ENCODE measurements at regions not wholly inside any gene's neighbourhood (a gene's known extent, or its start where the extent isn't known, plus 50 kb on each side); places are given as distances from the start of the nearest gene placed in this dataset.
"Not testable (repeated sequence)": the region's sequence is repeated elsewhere in the genome, so short reads cannot be mapped to it uniquely, and the experiment has no call there.

DNA sequence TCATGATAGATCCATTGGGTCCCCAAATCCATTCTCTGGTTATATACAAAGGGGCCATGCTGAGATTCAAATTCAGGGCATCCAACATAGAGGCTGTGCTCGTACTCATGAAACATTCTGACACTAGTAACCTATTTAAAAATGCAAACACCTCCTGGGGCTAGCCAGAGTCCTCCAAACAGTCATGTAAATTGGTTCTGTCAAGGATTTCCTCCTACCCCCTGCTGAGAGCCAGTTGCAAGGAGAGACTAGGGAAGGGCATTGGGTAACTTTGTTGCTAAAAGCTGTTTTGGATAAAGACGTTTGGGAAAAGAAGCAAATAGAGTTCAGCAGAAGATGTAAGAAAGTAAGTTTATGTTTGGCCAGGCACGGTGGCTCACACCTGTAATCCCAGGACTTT, 81.6 kb upstream of the FRG2C start:
- H3K79me2 ChIP-seq (ENCODE audit: control insufficient read depth, insufficient read depth, low read length); H2BK15ac ChIP-seq (replicated peaks; ENCODE audit: low read depth); H3K36me3 ChIP-seq (ENCODE audit: control insufficient read depth, insufficient read depth, low read length); H3K4me2 ChIP-seq (ENCODE audit: low read length); H4K5ac ChIP-seq (ENCODE audit: low read length); H3K79me1 ChIP-seq (ENCODE audit: low read length); H3K18ac ChIP-seq (ENCODE audit: low read length); H3K4me3 ChIP-seq (ENCODE audit: low read length); H3K27ac ChIP-seq (ENCODE audit: low read depth, low read length); H2BK5ac ChIP-seq (ENCODE audit: low read length); H3K4ac ChIP-seq (ENCODE audit: low read depth, low read length); H2AK5ac ChIP-seq (ENCODE audit: low read length); H3K23ac ChIP-seq (ENCODE audit: low read length); H3K9ac ChIP-seq (ENCODE audit: low read length); H2BK120ac ChIP-seq (ENCODE audit: low read depth, low read length); H4K8ac ChIP-seq (ENCODE audit: low read depth, low read length); H3K56ac ChIP-seq (ENCODE audit: low read length); H3K27me3 ChIP-seq (ENCODE audit: insufficient read depth, low read length, poor library complexity); H3K4me1 ChIP-seq (ENCODE audit: control insufficient read depth, low read depth, low read length): not testable (repeated sequence)
- no CpG with 5 or more reads among the region's 3 CpGs for WGBS (ENCODE audit: extremely low coverage, insufficient coverage, low lambda C conversion rate)
- peak; percentile 18 for DNase-seq

DNA sequence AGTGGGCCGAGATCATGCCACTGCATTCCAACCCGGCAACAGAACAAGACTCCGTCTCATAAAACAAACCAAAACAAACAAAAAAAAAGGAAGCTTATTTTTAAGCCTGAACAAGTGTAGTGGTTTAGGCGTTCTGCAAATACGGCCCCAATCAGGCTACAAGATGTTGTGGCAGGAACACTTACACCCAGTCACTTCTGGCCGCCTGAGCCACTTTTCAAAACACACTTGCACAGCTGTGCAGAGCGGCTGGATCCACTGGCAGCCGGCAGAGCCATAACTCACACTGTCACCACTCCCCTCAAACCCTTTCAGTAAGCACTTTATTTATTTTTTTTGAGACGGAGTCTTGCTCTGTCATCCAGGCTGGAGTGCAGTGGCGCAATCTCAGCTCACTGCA, 81.0 kb upstream of the FRG2C start:
- H4K8ac ChIP-seq (ENCODE audit: low read depth, low read length); H3K4me2 ChIP-seq (ENCODE audit: low read length); H3K18ac ChIP-seq (ENCODE audit: low read length); DNase-seq; H2BK15ac ChIP-seq (replicated peaks; ENCODE audit: low read depth); H4K5ac ChIP-seq (ENCODE audit: low read length); H3K4me3 ChIP-seq (ENCODE audit: low read length); H3K4ac ChIP-seq (ENCODE audit: low read depth, low read length); H3K79me2 ChIP-seq (ENCODE audit: control insufficient read depth, insufficient read depth, low read length); H3K23ac ChIP-seq (ENCODE audit: low read length); H2AK5ac ChIP-seq (ENCODE audit: low read length); H3K4me1 ChIP-seq (ENCODE audit: control insufficient read depth, low read depth, low read length); H2BK120ac ChIP-seq (ENCODE audit: low read depth, low read length); H3K79me1 ChIP-seq (ENCODE audit: low read length); H3K9ac ChIP-seq (ENCODE audit: low read length); H3K27me3 ChIP-seq (ENCODE audit: insufficient read depth, low read length, poor library complexity); H2BK5ac ChIP-seq (ENCODE audit: low read length); H3K56ac ChIP-seq (ENCODE audit: low read length); H3K27ac ChIP-seq (ENCODE audit: low read depth, low read length); H3K36me3 ChIP-seq (ENCODE audit: control insufficient read depth, insufficient read depth, low read length): not testable (repeated sequence)
- whole genome bisulfite sequencing (ENCODE audit: extremely low coverage, insufficient coverage, low lambda C conversion rate): no CpG with 5 or more reads among the region's 10 CpGs

DNA sequence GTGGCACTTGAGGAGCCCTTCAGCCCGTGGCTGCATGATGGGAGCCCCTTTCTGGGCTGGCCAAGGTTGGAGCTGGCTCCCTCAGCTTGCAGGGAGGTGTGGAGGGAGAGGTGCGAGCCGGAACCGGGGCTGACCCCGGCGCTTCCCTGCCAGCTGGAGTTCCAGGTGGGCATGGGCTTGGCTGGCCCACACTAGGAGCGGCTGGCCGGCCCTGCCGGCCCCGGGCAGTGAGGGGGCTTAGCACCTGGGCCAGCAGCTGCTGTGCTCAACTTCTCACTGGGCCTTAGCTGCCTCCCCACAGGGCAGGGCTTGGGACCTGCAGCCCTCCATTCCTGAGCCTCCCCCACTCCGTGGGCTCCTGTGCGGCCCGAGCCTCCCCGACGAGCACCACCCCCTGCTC, 76.4 kb upstream of the FRG2C start:
- no CpG with 5 or more reads among the region's 15 CpGs for WGBS (ENCODE audit: extremely low coverage, insufficient coverage, low lambda C conversion rate)
- H3K18ac ChIP-seq (ENCODE audit: low read length); H3K4me2 ChIP-seq (ENCODE audit: low read length); H3K23ac ChIP-seq (ENCODE audit: low read length); H3K9ac ChIP-seq (ENCODE audit: low read length); H2AK5ac ChIP-seq (ENCODE audit: low read length); H4K5ac ChIP-seq (ENCODE audit: low read length); H4K8ac ChIP-seq (ENCODE audit: low read depth, low read length); H3K79me1 ChIP-seq (ENCODE audit: low read length); H3K36me3 ChIP-seq (ENCODE audit: control insufficient read depth, insufficient read depth, low read length); H3K4me3 ChIP-seq (ENCODE audit: low read length); H2BK120ac ChIP-seq (ENCODE audit: low read depth, low read length); H3K79me2 ChIP-seq (ENCODE audit: control insufficient read depth, insufficient read depth, low read length); H2BK15ac ChIP-seq (replicated peaks; ENCODE audit: low read depth); H3K56ac ChIP-seq (ENCODE audit: low read length); H3K4me1 ChIP-seq (ENCODE audit: control insufficient read depth, low read depth, low read length); H3K27me3 ChIP-seq (ENCODE audit: insufficient read depth, low read length, poor library complexity); H3K27ac ChIP-seq (ENCODE audit: low read depth, low read length); DNase-seq; H2BK5ac ChIP-seq (ENCODE audit: low read length); H3K4ac ChIP-seq (ENCODE audit: low read depth, low read length): not testable (repeated sequence)

DNA sequence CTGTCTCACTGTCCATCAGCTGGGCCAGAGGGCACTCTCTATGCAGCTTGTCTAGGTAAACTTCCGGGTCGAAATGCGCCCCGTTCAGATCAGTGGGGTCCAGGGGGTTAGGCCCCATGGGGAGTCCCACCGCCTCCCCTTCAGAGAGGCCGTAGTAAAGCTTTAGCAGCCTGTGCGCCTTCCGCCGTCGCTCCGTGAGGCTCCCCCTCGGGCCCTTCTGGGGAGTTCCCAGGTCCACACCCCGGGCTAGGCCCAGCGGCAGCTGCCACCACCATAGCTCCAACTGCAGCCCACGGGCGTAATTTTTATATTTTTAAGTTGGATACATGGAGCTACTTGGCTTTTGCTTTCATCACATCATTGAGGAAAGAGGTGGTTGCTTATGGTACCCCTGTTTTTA, 73.7 kb upstream of the FRG2C start:
- not testable (repeated sequence) for H3K79me2 ChIP-seq (ENCODE audit: control insufficient read depth, insufficient read depth, low read length); H3K36me3 ChIP-seq (ENCODE audit: control insufficient read depth, insufficient read depth, low read length); H3K4ac ChIP-seq (ENCODE audit: low read depth, low read length); H3K27me3 ChIP-seq (ENCODE audit: insufficient read depth, low read length, poor library complexity); H3K79me1 ChIP-seq (ENCODE audit: low read length); H2BK120ac ChIP-seq (ENCODE audit: low read depth, low read length); H3K23ac ChIP-seq (ENCODE audit: low read length); H3K9ac ChIP-seq (ENCODE audit: low read length); H3K27ac ChIP-seq (ENCODE audit: low read depth, low read length); H2AK5ac ChIP-seq (ENCODE audit: low read length); H2BK15ac ChIP-seq (replicated peaks; ENCODE audit: low read depth); DNase-seq; H3K4me2 ChIP-seq (ENCODE audit: low read length); H3K4me3 ChIP-seq (ENCODE audit: low read length); H3K56ac ChIP-seq (ENCODE audit: low read length); H4K8ac ChIP-seq (ENCODE audit: low read depth, low read length); H2BK5ac ChIP-seq (ENCODE audit: low read length); H3K4me1 ChIP-seq (ENCODE audit: control insufficient read depth, low read depth, low read length); H3K18ac ChIP-seq (ENCODE audit: low read length); H4K5ac ChIP-seq (ENCODE audit: low read length)
- WGBS (ENCODE audit: extremely low coverage, insufficient coverage, low lambda C conversion rate): no CpG with 5 or more reads among the region's 16 CpGs

DNA sequence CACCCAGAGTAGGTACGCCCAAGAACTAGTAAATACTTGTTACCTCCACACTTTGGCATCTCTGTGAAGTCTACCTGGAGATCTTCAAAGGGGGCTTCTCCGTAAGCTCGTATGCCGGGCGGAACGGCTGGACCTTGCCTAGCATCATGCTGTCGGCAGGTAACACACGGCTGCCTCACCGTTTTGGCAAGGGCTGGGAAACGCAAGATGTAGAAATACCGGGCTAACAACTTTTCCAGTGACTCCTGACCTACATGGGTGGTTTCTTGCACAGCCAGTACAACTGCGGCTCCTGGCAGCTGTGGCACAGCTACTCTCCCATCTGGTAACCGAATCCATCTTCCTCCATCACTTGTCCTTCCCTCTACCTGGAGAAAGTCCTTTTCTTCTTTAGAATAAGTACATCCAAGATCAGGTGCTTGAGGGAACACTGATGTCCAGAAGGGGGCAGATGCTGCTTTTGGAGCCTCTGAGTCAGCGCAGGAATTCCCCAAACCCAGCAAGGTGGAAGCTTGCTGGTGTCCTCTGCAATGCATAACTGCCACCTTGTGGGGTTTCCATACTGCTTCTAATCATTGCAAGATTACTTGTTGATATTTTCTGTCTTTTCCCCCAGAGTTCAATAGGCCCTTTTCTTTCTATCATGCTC, 59.7 kb upstream of the FRG2C start:
- not testable (repeated sequence) for H4K8ac ChIP-seq (ENCODE audit: low read depth, low read length); H3K18ac ChIP-seq (ENCODE audit: low read length); H3K27me3 ChIP-seq (ENCODE audit: insufficient read depth, low read length, poor library complexity); H2BK5ac ChIP-seq (ENCODE audit: low read length); H3K4ac ChIP-seq (ENCODE audit: low read depth, low read length); H3K27ac ChIP-seq (ENCODE audit: low read depth, low read length); H2BK15ac ChIP-seq (replicated peaks; ENCODE audit: low read depth); H3K23ac ChIP-seq (ENCODE audit: low read length); H4K5ac ChIP-seq (ENCODE audit: low read length); H3K79me1 ChIP-seq (ENCODE audit: low read length); H3K56ac ChIP-seq (ENCODE audit: low read length); H2BK120ac ChIP-seq (ENCODE audit: low read depth, low read length); H3K79me2 ChIP-seq (ENCODE audit: control insufficient read depth, insufficient read depth, low read length); H3K9ac ChIP-seq (ENCODE audit: low read length); H3K4me3 ChIP-seq (ENCODE audit: low read length); H2AK5ac ChIP-seq (ENCODE audit: low read length); H3K36me3 ChIP-seq (ENCODE audit: control insufficient read depth, insufficient read depth, low read length); H3K4me2 ChIP-seq (ENCODE audit: low read length); H3K4me1 ChIP-seq (ENCODE audit: control insufficient read depth, low read depth, low read length)
- no CpG with 5 or more reads among the region's 14 CpGs for WGBS (ENCODE audit: extremely low coverage, insufficient coverage, low lambda C conversion rate)
- DNase-seq: peak; percentile 86

DNA sequence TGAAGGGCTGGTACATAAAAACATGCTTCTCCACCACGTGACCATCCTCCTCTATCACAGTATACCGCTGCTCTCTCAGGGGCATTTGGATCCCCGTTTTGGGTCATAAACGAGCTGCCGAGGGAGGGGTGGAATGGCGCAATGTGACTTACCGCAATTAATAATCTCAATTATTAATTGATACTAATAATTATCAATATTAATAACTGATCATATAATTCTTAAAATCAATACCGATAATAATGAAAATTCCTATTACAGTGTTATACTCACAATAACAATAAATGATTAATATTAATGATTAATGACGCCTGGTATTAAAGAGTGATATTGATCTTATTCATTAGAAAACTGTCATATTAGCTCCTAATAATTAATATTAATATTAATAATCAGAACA, 56.1 kb upstream of the FRG2C start:
- WGBS (ENCODE audit: extremely low coverage, insufficient coverage, low lambda C conversion rate): no CpG with 5 or more reads among the region's 9 CpGs
- H3K9ac ChIP-seq (ENCODE audit: low read length): not testable (repeated sequence)

More for the DNA sequence above, 56.1 kb upstream of the FRG2C start:
- not testable (repeated sequence) for H3K27me3 ChIP-seq (ENCODE audit: insufficient read depth, low read length, poor library complexity); H3K4me2 ChIP-seq (ENCODE audit: low read length); H3K4me3 ChIP-seq (ENCODE audit: low read length); H3K79me1 ChIP-seq (ENCODE audit: low read length); H3K4ac ChIP-seq (ENCODE audit: low read depth, low read length); H4K5ac ChIP-seq (ENCODE audit: low read length); H2BK15ac ChIP-seq (replicated peaks; ENCODE audit: low read depth); H3K56ac ChIP-seq (ENCODE audit: low read length); H2BK5ac ChIP-seq (ENCODE audit: low read length); H2AK5ac ChIP-seq (ENCODE audit: low read length); H3K4me1 ChIP-seq (ENCODE audit: control insufficient read depth, low read depth, low read length); H4K8ac ChIP-seq (ENCODE audit: low read depth, low read length); H3K27ac ChIP-seq (ENCODE audit: low read depth, low read length); H3K23ac ChIP-seq (ENCODE audit: low read length); DNase-seq; H3K18ac ChIP-seq (ENCODE audit: low read length); H3K79me2 ChIP-seq (ENCODE audit: control insufficient read depth, insufficient read depth, low read length); H2BK120ac ChIP-seq (ENCODE audit: low read depth, low read length); H3K36me3 ChIP-seq (ENCODE audit: control insufficient read depth, insufficient read depth, low read length)

All from mesendoderm (in vitro differentiated cells).